Fibroblast of lung (primary cell): ENCODE measurements at regions not wholly inside any gene's neighbourhood (a gene's known extent, or its start where the extent isn't known, plus 50 kb on each side); places are given as distances from the start of the nearest gene placed in this dataset.

Experiments
- DNase-seq, 2 donors: peaks; one replicate each; pipeline versions ENCODE4 v3.0.0 to v3.0.0-alpha.2; 2010; ENCODE audit warnings: low read depth in 2 of 2
- H2AFZ ChIP-seq: 2 replicates; pipeline ENCODE4 v1.5.1; 2012; ENCODE audit warnings: low read length, control low read depth, inconsistent platforms
- H3K27ac ChIP-seq: 2 replicates; pipeline ENCODE4 v1.5.1; 2011; ENCODE audit warnings: low read length, control low read depth; ENCODE audit not compliant: insufficient read depth
- H3K27me3 ChIP-seq: 2 replicates; pipeline ENCODE4 v1.5.1; 2011; ENCODE audit warnings: mild to moderate bottlenecking, low read length; ENCODE audit not compliant: control insufficient read depth, insufficient read depth
- H3K36me3 ChIP-seq: 2 replicates; pipeline ENCODE4 v1.5.1; 2011; ENCODE audit warnings: low read length; ENCODE audit not compliant: control insufficient read depth, insufficient read depth
- H3K4me1 ChIP-seq: 2 replicates; pipeline ENCODE4 v1.5.1; 2011; ENCODE audit warnings: low read length; ENCODE audit not compliant: control insufficient read depth, insufficient read depth; ENCODE audit errors: extremely low read depth
- H3K4me2 ChIP-seq: 2 replicates; pipeline ENCODE4 v1.5.1; 2011; ENCODE audit warnings: low read length, control low read depth; ENCODE audit not compliant: insufficient read depth; ENCODE audit errors: extremely low read depth
- H3K4me3 ChIP-seq, 4 experiments: fragments of 200-600 bp in 1 of 4; sonication (generic) in 1 of 4; replicated peaks in 1 of 4; 2 replicates each; pipeline ENCODE4 v1.5.1; 2011 to 2016; ENCODE audit warnings: low read length in 4 of 4, low read depth in 3 of 4, mild to moderate bottlenecking in 3 of 4, control low read depth in 2 of 4, inconsistent platforms in 1 of 4, mixed read lengths in 1 of 4; ENCODE audit not compliant: insufficient read depth in 1 of 4; ENCODE audit errors: control extremely low read depth in 1 of 4
- H3K79me2 ChIP-seq: 2 replicates; pipeline ENCODE4 v1.5.1; 2012; ENCODE audit warnings: mild to moderate bottlenecking, low read length, inconsistent platforms; ENCODE audit not compliant: control insufficient read depth, insufficient read depth
- H3K9ac ChIP-seq: 2 replicates; pipeline ENCODE4 v1.5.1; 2011; ENCODE audit warnings: mild to moderate bottlenecking, low read length, control low read depth; ENCODE audit not compliant: insufficient read depth
- H3K9me3 ChIP-seq: 2 replicates; pipeline ENCODE4 v1.5.1; 2012; ENCODE audit warnings: low read depth, low read length; ENCODE audit not compliant: control insufficient read depth, insufficient read depth
- H4K20me1 ChIP-seq: 2 replicates; pipeline ENCODE4 v1.5.1; 2011; ENCODE audit warnings: low read length; ENCODE audit not compliant: control insufficient read depth, insufficient read depth; ENCODE audit errors: extremely low read depth
- EZH2 ChIP-seq: IDR thresholded peaks from 2 replicates; pipeline ENCODE4 v1.5.1; 2012; ENCODE audit warnings: low read length, control low read depth, mild to moderate bottlenecking; ENCODE audit errors: missing control alignments
- TF ChIP-seq, protein P1 (sequence below), 2 donors: IDR thresholded peaks in 1 of 2; conservative IDR thresholded peaks in 1 of 2; 1 replicate in 1 of 2; 2 replicates in 1 of 2; pipeline ENCODE4 v1.5.1; 2011 to 2012; ENCODE audit warnings: low read length in 2 of 2, control low read depth in 1 of 2, inconsistent platforms in 1 of 2, low read depth in 1 of 2, mild to moderate bottlenecking in 1 of 2

DNA sequence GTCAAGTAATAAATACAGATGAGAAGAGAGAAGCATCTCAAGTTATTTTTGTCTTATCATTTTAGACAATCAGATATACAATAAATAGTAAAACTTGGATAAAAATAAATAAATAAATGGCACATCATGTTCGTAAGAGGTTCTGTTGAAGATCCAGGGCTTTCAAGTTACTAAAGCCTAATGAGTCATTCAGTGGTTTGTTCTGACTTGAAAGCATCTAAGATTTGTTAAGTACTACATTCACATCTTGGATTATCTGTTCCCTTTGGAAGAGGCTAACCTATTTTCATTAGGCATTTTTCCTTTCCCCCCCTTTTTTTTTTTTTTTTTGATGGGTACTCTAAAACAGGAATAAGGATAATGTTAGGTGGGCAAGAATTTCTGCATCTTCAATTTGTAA is 429.3 kb downstream of the PCDH20 start:
- no peaks in the 10 kb centered on the region for H4K20me1 ChIP-seq
- DNase-seq: no peak
- H3K9me3 ChIP-seq: no peaks in the 10 kb centered on the region
- H2AFZ ChIP-seq: no peak overlapping the region
- H3K4me3 ChIP-seq: no peak overlapping the region
- no peak overlapping the region for H3K4me2 ChIP-seq
- H3K9ac ChIP-seq: no peak overlapping the region
- H3K27me3 ChIP-seq: no peaks in the 10 kb centered on the region
- H3K27ac ChIP-seq: no peak overlapping the region
- H3K36me3 ChIP-seq: no peaks in the 10 kb centered on the region
- H3K4me1 ChIP-seq: no peaks in the 10 kb centered on the region
- no peaks in the 10 kb centered on the region for H3K79me2 ChIP-seq
- TF ChIP-seq, protein P1, sequence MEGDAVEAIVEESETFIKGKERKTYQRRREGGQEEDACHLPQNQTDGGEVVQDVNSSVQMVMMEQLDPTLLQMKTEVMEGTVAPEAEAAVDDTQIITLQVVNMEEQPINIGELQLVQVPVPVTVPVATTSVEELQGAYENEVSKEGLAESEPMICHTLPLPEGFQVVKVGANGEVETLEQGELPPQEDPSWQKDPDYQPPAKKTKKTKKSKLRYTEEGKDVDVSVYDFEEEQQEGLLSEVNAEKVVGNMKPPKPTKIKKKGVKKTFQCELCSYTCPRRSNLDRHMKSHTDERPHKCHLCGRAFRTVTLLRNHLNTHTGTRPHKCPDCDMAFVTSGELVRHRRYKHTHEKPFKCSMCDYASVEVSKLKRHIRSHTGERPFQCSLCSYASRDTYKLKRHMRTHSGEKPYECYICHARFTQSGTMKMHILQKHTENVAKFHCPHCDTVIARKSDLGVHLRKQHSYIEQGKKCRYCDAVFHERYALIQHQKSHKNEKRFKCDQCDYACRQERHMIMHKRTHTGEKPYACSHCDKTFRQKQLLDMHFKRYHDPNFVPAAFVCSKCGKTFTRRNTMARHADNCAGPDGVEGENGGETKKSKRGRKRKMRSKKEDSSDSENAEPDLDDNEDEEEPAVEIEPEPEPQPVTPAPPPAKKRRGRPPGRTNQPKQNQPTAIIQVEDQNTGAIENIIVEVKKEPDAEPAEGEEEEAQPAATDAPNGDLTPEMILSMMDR (conservative IDR thresholded peaks at IDR 0.05 in 1 of 2, IDR thresholded peaks at IDR 0.05 in 1 of 2; ENCODE audit: low read depth in 1 of 2, low read length in 2 of 2): no peak
- TF ChIP-seq EZH2: no peak

DNA sequence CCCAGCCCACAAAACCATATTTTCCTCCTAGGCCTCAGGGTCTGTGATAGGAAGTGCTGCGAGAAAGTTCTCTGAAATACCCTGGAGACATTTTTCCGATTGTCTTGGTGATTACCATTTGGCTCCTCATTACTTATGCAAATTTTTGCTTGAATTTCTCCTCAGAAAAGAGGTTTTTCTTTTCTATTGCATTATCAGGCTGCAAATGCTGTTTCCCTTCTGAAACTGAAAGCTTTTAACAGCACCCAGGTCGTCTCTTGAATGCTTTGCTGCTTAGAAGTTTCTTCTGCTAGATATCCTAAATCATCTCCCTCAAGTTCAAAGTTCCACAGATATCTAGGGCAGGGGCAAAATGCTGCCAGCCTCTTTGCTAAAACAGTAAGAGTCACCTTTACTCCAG is 434.2 kb downstream of the PCDH20 start:
- H3K4me2 ChIP-seq: no peak overlapping the region
- no peak for DNase-seq
- TF ChIP-seq, protein P1 (conservative IDR thresholded peaks at IDR 0.05 in 1 of 2, IDR thresholded peaks at IDR 0.05 in 1 of 2; ENCODE audit: low read depth in 1 of 2, low read length in 2 of 2): no peak
- no peak for TF ChIP-seq EZH2
- no peak overlapping the region for H2AFZ ChIP-seq
- no peaks in the 10 kb centered on the region for H4K20me1 ChIP-seq
- no peaks in the 10 kb centered on the region for H3K79me2 ChIP-seq
- H3K4me3 ChIP-seq: no peak overlapping the region
- H3K27me3 ChIP-seq: no peaks in the 10 kb centered on the region
- no peak overlapping the region for H3K27ac ChIP-seq
- no peaks in the 10 kb centered on the region for H3K36me3 ChIP-seq
- H3K9me3 ChIP-seq: no peaks in the 10 kb centered on the region
- H3K4me1 ChIP-seq: no peaks in the 10 kb centered on the region
- no peak overlapping the region for H3K9ac ChIP-seq

DNA sequence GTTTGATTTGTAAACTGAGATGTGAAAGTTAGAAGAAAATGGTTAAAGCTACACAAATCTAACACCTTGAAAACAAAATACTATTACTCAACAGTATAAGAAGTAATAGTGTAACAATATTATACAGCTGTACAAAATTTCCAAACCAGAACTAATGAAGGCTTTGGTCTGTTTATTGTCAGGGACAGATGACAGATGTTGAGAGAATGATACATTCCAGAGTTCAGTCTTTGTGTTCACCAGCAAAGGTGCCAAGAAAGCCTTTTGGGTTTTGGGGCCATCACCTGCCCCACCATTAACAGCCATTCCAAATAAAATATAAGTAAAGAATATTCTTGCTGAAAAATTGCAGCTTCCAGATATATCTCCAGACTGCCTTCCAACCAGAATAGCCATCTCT is 439.3 kb downstream of the PCDH20 start:
- Histone ChIP-seq H3K27me3 (no peaks in the 10 kb centered on the region), H3K36me3 (no peaks in the 10 kb centered on the region), H3K9ac (no peak overlapping the region), H3K79me2 (no peaks in the 10 kb centered on the region), H3K4me1 (no peaks in the 10 kb centered on the region), H3K9me3 (no peaks in the 10 kb centered on the region), H3K4me2 (no peak overlapping the region), H3K4me3 (no peak overlapping the region), H3K27ac (no peak overlapping the region), H4K20me1 (no peaks in the 10 kb centered on the region), H2AFZ (no peak overlapping the region)
- no peak for TF ChIP-seq EZH2
- TF ChIP-seq, protein P1 (conservative IDR thresholded peaks at IDR 0.05 in 1 of 2, IDR thresholded peaks at IDR 0.05 in 1 of 2; ENCODE audit: low read depth in 1 of 2, low read length in 2 of 2): no peak
- no peak for DNase-seq
